IPS-18a (cell line): ENCODE measurements at regions not wholly inside any gene's neighbourhood (a gene's known extent, or its start where the extent isn't known, plus 50 kb on each side); places are given as distances from the start of the nearest gene placed in this dataset.

Experiments
- H3K27ac ChIP-seq: one replicate; pipeline ENCODE4 v1.5.1; 2013; ENCODE audit warnings: low read length
- H3K27me3 ChIP-seq: one replicate; pipeline ENCODE4 v1.6.1; 2013; ENCODE audit warnings: mild to moderate bottlenecking, low read length; ENCODE audit not compliant: control insufficient read depth, insufficient read depth
- H3K36me3 ChIP-seq: one replicate; pipeline ENCODE4 v1.6.1; 2013; ENCODE audit warnings: low read depth, low read length; ENCODE audit not compliant: control insufficient read depth
- H3K4me1 ChIP-seq: one replicate; pipeline ENCODE4 v1.6.1; 2013; ENCODE audit warnings: low read depth, low read length; ENCODE audit not compliant: control insufficient read depth
- H3K4me3 ChIP-seq: one replicate; pipeline ENCODE4 v1.5.1; 2013; ENCODE audit warnings: low read length
- H3K9ac ChIP-seq: one replicate; pipeline ENCODE4 v1.6.1; 2013; ENCODE audit warnings: mild to moderate bottlenecking, low read length, moderate library complexity
- H3K9me3 ChIP-seq: one replicate; pipeline ENCODE4 v1.6.1; 2013; ENCODE audit warnings: low read depth, low read length; ENCODE audit not compliant: control insufficient read depth

GRCh38 chr12:29863665-29864064 is 79.9 kb upstream of the TMTC1 start:
- no peaks in the 10 kb centered on the region for H3K36me3 ChIP-seq
- H3K4me3 ChIP-seq, result no peak overlapping the region
- no peaks in the 10 kb centered on the region for H3K9me3 ChIP-seq
- H3K27ac ChIP-seq, result no peak overlapping the region
- H3K27me3 ChIP-seq, result peaks cover 59% of the 10 kb centered on the region
- H3K9ac ChIP-seq, result no peak overlapping the region
- peaks cover 3% of the 10 kb centered on the region for H3K4me1 ChIP-seq

- peaks cover 26% of the 10 kb centered on the region for H3K27me3 ChIP-seq
- no peak overlapping the region for H3K27ac ChIP-seq
- H3K9ac ChIP-seq, result no peak overlapping the region
- no peaks in the 10 kb centered on the region for H3K36me3 ChIP-seq
- peaks cover 3% of the 10 kb centered on the region for H3K4me1 ChIP-seq
- no peaks in the 10 kb centered on the region for H3K9me3 ChIP-seq
- H3K4me3 ChIP-seq, result no peak overlapping the region
These were observed 74.6 kb upstream of the TMTC1 start for GRCh38 chr12:29858270-29858786.

- Histone ChIP-seq H3K4me1 (no peaks in the 10 kb centered on the region), H3K36me3 (no peaks in the 10 kb centered on the region), H3K27ac (no peak overlapping the region), H3K27me3 (no peaks in the 10 kb centered on the region), H3K9me3 (peaks cover 8% of the 10 kb centered on the region), H3K4me3 (no peak overlapping the region), H3K9ac (no peak overlapping the region)
These were observed 63.5 kb upstream of the TMTC1 start for GRCh38 chr12:29847246-29847645.

GRCh38 chr12:29844667-29845066 is 60.9 kb upstream of the TMTC1 start:
- H3K36me3 ChIP-seq, result no peaks in the 10 kb centered on the region
- peaks cover 8% of the 10 kb centered on the region for H3K9me3 ChIP-seq
- no peaks in the 10 kb centered on the region for H3K4me1 ChIP-seq
- H3K27ac ChIP-seq, result no peak overlapping the region
- H3K9ac ChIP-seq, result no peak overlapping the region
- no peak overlapping the region for H3K4me3 ChIP-seq
- no peaks in the 10 kb centered on the region for H3K27me3 ChIP-seq

- Histone ChIP-seq H3K9ac (no peak overlapping the region), H3K9me3 (peaks cover 9% of the 10 kb centered on the region), H3K36me3 (no peaks in the 10 kb centered on the region), H3K27ac (no peak overlapping the region), H3K27me3 (no peaks in the 10 kb centered on the region), H3K4me3 (no peak overlapping the region), H3K4me1 (no peaks in the 10 kb centered on the region)
These were observed 59.3 kb upstream of the TMTC1 start for GRCh38 chr12:29843036-29843435.

- Histone ChIP-seq H3K4me3 (no peak overlapping the region), H3K4me1 (no peaks in the 10 kb centered on the region), H3K9me3 (peaks cover 6% of the 10 kb centered on the region), H3K36me3 (no peaks in the 10 kb centered on the region), H3K27me3 (no peaks in the 10 kb centered on the region), H3K27ac (no peak overlapping the region), H3K9ac (no peak overlapping the region)
These were observed 55.0 kb upstream of the TMTC1 start for GRCh38 chr12:29838768-29839167.
